ENCODE measurements at regions not wholly inside any gene's neighbourhood (a gene's known extent, or its start where the extent isn't known, plus 50 kb on each side); places are given as distances from the start of the nearest gene placed in this dataset.

GRCh38 chr7:51593628-51594027 lies 277.0 kb upstream of the COBL start:
- Histone ChIP-seq H3K9ac (ENCODE audit: low read length) (no peak overlapping the region), H3K27ac (ENCODE audit: low read length) (no peak overlapping the region), H3K36me3 (ENCODE audit: control insufficient read depth, low read depth, low read length) (no peaks in the 10 kb centered on the region), H3K4me3 (ENCODE audit: low read length) (no peak overlapping the region), H3K9me3 (ENCODE audit: control insufficient read depth, low read depth, low read length) (no peaks in the 10 kb centered on the region), H3K27me3 (ENCODE audit: control insufficient read depth, insufficient read depth, low read length) (no peaks in the 10 kb centered on the region), H3K4me1 (ENCODE audit: control insufficient read depth, low read depth, low read length) (peaks cover 12% of the 10 kb centered on the region)

- Histone ChIP-seq H3K4me1 (ENCODE audit: control insufficient read depth, low read depth, low read length) (peaks cover 12% of the 10 kb centered on the region), H3K36me3 (ENCODE audit: control insufficient read depth, low read depth, low read length) (no peaks in the 10 kb centered on the region), H3K27me3 (ENCODE audit: control insufficient read depth, insufficient read depth, low read length) (no peaks in the 10 kb centered on the region), H3K27ac (ENCODE audit: low read length) (no peak overlapping the region), H3K9me3 (ENCODE audit: control insufficient read depth, low read depth, low read length) (no peaks in the 10 kb centered on the region), H3K9ac (ENCODE audit: low read length) (no peak overlapping the region), H3K4me3 (ENCODE audit: low read length) (no peak overlapping the region)
Measured at GRCh38 chr7:51592842-51593599, 276.4 kb upstream of the COBL start.

DNA sequence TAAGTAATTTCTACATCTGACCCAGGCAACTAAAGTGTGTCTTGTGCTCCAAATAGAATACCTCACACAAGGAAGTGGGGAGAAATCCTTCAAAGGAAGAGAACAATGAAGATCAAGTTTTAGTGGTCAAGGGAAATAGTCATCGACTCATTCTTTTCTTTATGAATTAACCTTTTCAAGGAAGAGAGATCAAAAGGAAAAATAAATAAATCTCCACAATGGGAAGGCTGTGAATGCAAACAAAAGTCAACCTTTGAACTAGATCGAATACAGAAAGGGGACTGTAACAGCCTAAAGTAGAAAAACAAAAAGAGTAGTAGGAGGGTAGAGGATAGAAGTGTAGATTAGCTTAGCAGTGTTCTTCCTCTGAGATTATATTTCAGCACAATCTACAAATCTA lies 274.6 kb upstream of the COBL start:
- Histone ChIP-seq H3K4me1 (ENCODE audit: control insufficient read depth, low read depth, low read length) (peaks cover 12% of the 10 kb centered on the region), H3K27ac (ENCODE audit: low read length) (no peak overlapping the region), H3K4me3 (ENCODE audit: low read length) (no peak overlapping the region), H3K36me3 (ENCODE audit: control insufficient read depth, low read depth, low read length) (no peaks in the 10 kb centered on the region), H3K9me3 (ENCODE audit: control insufficient read depth, low read depth, low read length) (no peaks in the 10 kb centered on the region), H3K27me3 (ENCODE audit: control insufficient read depth, insufficient read depth, low read length) (no peaks in the 10 kb centered on the region), H3K9ac (ENCODE audit: low read length) (no peak overlapping the region)

- H3K4me1 ChIP-seq (ENCODE audit: control insufficient read depth, low read depth, low read length): peaks cover 12% of the 10 kb centered on the region
- no peak overlapping the region for H3K9ac ChIP-seq (ENCODE audit: low read length)
- no peak overlapping the region for H3K4me3 ChIP-seq (ENCODE audit: low read length)
- H3K27ac ChIP-seq (ENCODE audit: low read length): no peak overlapping the region
- no peaks in the 10 kb centered on the region for H3K9me3 ChIP-seq (ENCODE audit: control insufficient read depth, low read depth, low read length)
- no peaks in the 10 kb centered on the region for H3K27me3 ChIP-seq (ENCODE audit: control insufficient read depth, insufficient read depth, low read length)
- no peaks in the 10 kb centered on the region for H3K36me3 ChIP-seq (ENCODE audit: control insufficient read depth, low read depth, low read length)
Measured at GRCh38 chr7:51590746-51591145, 274.1 kb upstream of the COBL start.

GRCh38 chr7:51589111-51589510 lies 272.5 kb upstream of the COBL start:
- Histone ChIP-seq H3K9ac (ENCODE audit: low read length) (no peak overlapping the region), H3K27ac (ENCODE audit: low read length) (no peak overlapping the region), H3K4me1 (ENCODE audit: control insufficient read depth, low read depth, low read length) (peaks cover 12% of the 10 kb centered on the region), H3K9me3 (ENCODE audit: control insufficient read depth, low read depth, low read length) (no peaks in the 10 kb centered on the region), H3K4me3 (ENCODE audit: low read length) (no peak overlapping the region), H3K36me3 (ENCODE audit: control insufficient read depth, low read depth, low read length) (no peaks in the 10 kb centered on the region), H3K27me3 (ENCODE audit: control insufficient read depth, insufficient read depth, low read length) (no peaks in the 10 kb centered on the region)

- no peak overlapping the region for H3K27ac ChIP-seq (ENCODE audit: low read length)
- no peaks in the 10 kb centered on the region for H3K9me3 ChIP-seq (ENCODE audit: control insufficient read depth, low read depth, low read length)
- H3K9ac ChIP-seq (ENCODE audit: low read length): no peak overlapping the region
- H3K27me3 ChIP-seq (ENCODE audit: control insufficient read depth, insufficient read depth, low read length): no peaks in the 10 kb centered on the region
- no peaks in the 10 kb centered on the region for H3K36me3 ChIP-seq (ENCODE audit: control insufficient read depth, low read depth, low read length)
- no peak overlapping the region for H3K4me3 ChIP-seq (ENCODE audit: low read length)
- peaks cover 12% of the 10 kb centered on the region for H3K4me1 ChIP-seq (ENCODE audit: control insufficient read depth, low read depth, low read length)
Measured at GRCh38 chr7:51587604-51588003, 271.0 kb upstream of the COBL start.

DNA sequence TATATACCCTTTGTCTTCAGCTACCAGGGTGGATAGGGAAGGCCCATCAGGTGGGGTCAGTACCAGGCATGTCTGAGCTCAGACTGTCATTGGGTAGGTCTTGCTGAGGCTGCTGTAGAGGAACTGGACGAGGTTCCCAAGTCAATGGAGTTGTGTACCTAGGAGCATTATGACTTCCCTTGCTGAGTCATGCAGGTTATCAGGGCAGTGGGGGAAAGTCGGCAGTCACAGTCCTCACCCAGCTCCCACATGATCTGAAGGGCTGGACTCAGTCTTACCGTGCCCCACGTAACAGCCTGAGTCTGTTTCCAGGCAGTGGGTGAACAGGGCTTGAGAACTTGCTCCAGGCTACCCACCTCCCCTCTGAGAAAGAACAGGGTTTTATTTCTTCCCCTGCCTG lies 260.8 kb upstream of the COBL start:
- H3K4me3 ChIP-seq (ENCODE audit: low read length): no peak overlapping the region
- H3K9ac ChIP-seq (ENCODE audit: low read length): no peak overlapping the region
- H3K36me3 ChIP-seq (ENCODE audit: control insufficient read depth, low read depth, low read length): no peaks in the 10 kb centered on the region
- H3K9me3 ChIP-seq (ENCODE audit: control insufficient read depth, low read depth, low read length): no peaks in the 10 kb centered on the region
- no peaks in the 10 kb centered on the region for H3K4me1 ChIP-seq (ENCODE audit: control insufficient read depth, low read depth, low read length)
- H3K27ac ChIP-seq (ENCODE audit: low read length): no peak overlapping the region
- H3K27me3 ChIP-seq (ENCODE audit: control insufficient read depth, insufficient read depth, low read length): no peaks in the 10 kb centered on the region

- Histone ChIP-seq H3K4me3 (ENCODE audit: low read length) (no peak overlapping the region), H3K36me3 (ENCODE audit: control insufficient read depth, low read depth, low read length) (no peaks in the 10 kb centered on the region), H3K27me3 (ENCODE audit: control insufficient read depth, insufficient read depth, low read length) (no peaks in the 10 kb centered on the region), H3K9me3 (ENCODE audit: control insufficient read depth, low read depth, low read length) (no peaks in the 10 kb centered on the region), H3K27ac (ENCODE audit: low read length) (no peak overlapping the region), H3K4me1 (ENCODE audit: control insufficient read depth, low read depth, low read length) (no peaks in the 10 kb centered on the region), H3K9ac (ENCODE audit: low read length) (no peak overlapping the region)
Measured at GRCh38 chr7:51569581-51569980, 253.0 kb upstream of the COBL start.

- Histone ChIP-seq H3K4me3 (ENCODE audit: low read length) (no peak overlapping the region), H3K27ac (ENCODE audit: low read length) (no peak overlapping the region), H3K27me3 (ENCODE audit: control insufficient read depth, insufficient read depth, low read length) (no peaks in the 10 kb centered on the region), H3K4me1 (ENCODE audit: control insufficient read depth, low read depth, low read length) (no peaks in the 10 kb centered on the region), H3K36me3 (ENCODE audit: control insufficient read depth, low read depth, low read length) (no peaks in the 10 kb centered on the region), H3K9me3 (ENCODE audit: control insufficient read depth, low read depth, low read length) (no peaks in the 10 kb centered on the region), H3K9ac (ENCODE audit: low read length) (no peak overlapping the region)
Measured at GRCh38 chr7:51569176-51569575, 252.6 kb upstream of the COBL start.

DNA sequence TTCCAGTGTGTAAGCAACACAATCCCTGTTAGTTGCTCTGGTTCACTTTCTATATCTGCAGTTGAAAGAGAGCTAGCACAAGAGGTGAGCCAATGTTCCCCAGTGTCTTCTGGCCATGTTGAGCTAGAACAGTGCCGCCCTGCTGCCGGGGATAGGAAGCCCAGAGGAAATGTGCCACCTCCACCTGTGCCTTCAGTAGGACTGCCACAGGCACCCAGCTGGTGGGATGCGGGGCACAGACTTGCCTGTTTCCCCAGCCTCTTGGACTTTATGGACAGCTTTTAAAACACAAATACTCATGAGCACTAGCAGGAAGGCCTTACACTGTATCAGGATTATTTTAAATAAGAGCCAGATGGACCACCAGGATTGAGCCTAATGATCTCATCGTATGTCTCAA lies 234.5 kb upstream of the COBL start:
- H3K4me3 ChIP-seq (ENCODE audit: low read length): no peak overlapping the region
- no peaks in the 10 kb centered on the region for H3K36me3 ChIP-seq (ENCODE audit: control insufficient read depth, low read depth, low read length)
- H3K4me1 ChIP-seq (ENCODE audit: control insufficient read depth, low read depth, low read length): no peaks in the 10 kb centered on the region
- no peaks in the 10 kb centered on the region for H3K27me3 ChIP-seq (ENCODE audit: control insufficient read depth, insufficient read depth, low read length)
- H3K9me3 ChIP-seq (ENCODE audit: control insufficient read depth, low read depth, low read length): no peaks in the 10 kb centered on the region
- H3K27ac ChIP-seq (ENCODE audit: low read length): no peak overlapping the region
- H3K9ac ChIP-seq (ENCODE audit: low read length): no peak overlapping the region

DNA sequence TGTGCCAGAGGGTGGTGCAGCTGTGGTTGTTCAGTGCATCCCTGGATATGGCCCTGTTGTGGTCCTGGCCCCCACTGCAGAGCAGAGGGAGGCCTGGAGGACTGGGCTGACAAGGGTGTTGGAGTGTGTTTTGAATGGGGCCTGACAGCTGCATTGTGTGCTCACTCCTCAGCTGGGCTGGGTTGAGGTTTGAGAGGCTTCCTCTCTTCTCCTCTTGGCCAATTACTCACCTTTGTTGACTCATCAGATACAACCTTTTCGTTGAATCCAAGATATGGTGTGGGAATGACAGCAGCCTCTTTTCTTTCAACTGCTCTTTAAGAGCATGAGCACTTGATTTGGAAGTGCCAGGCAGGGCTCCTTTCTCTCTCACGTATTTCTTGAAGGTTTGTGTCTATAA lies 228.5 kb upstream of the COBL start:
- Histone ChIP-seq H3K4me3 (ENCODE audit: low read length) (no peak overlapping the region), H3K27ac (ENCODE audit: low read length) (no peak overlapping the region), H3K9me3 (ENCODE audit: control insufficient read depth, low read depth, low read length) (no peaks in the 10 kb centered on the region), H3K4me1 (ENCODE audit: control insufficient read depth, low read depth, low read length) (no peaks in the 10 kb centered on the region), H3K9ac (ENCODE audit: low read length) (no peak overlapping the region), H3K27me3 (ENCODE audit: control insufficient read depth, insufficient read depth, low read length) (no peaks in the 10 kb centered on the region), H3K36me3 (ENCODE audit: control insufficient read depth, low read depth, low read length) (no peaks in the 10 kb centered on the region)

DNA sequence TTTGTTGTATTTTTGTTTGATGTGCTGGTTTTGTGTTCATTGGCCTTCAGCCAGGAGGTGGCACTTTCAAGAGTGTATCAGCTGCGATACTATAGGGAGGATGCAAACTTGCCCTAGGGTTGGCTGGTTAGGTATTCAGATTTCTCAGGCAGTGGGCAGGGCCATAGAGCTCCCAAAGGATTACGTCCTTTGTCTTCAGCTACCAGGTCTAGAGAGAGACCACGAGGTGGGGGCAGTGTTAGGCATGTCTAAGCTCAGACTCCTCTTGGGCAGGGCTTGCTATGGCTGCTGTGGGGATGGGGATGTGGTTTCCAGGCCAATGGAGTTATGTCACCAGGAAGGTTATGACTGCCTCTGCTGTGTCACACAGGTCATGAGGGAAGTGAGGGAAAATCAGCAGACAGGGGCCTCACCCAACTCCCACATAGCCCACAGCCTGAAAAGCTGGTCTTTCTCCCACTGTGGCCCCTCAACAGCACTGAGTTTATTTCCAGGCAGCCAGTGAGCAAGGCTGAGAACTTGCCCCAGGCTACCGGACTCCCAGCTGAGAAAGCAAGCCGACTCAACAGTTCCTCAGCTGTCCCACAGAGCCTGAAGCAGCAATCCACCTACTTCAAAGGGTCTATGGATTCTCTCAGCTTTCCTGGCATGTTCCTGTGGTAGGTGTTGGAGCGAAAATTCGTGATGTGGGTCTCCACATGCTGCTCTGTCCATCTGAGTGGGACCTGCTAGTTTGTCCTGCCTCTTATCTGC lies 227.4 kb upstream of the COBL start:
- H3K4me1 ChIP-seq (ENCODE audit: control insufficient read depth, low read depth, low read length): no peaks in the 10 kb centered on the region
- H3K27ac ChIP-seq (ENCODE audit: low read length): no peak overlapping the region
- H3K4me3 ChIP-seq (ENCODE audit: low read length): no peak overlapping the region
- no peak overlapping the region for H3K9ac ChIP-seq (ENCODE audit: low read length)
- no peaks in the 10 kb centered on the region for H3K36me3 ChIP-seq (ENCODE audit: control insufficient read depth, low read depth, low read length)
- no peaks in the 10 kb centered on the region for H3K27me3 ChIP-seq (ENCODE audit: control insufficient read depth, insufficient read depth, low read length)
- H3K9me3 ChIP-seq (ENCODE audit: control insufficient read depth, low read depth, low read length): no peaks in the 10 kb centered on the region

Measured in iPS-18a (cell line).